ENCODE measurements at regions not wholly inside any gene's neighbourhood (a gene's known extent, or its start where the extent isn't known, plus 50 kb on each side); places are given as distances from the start of the nearest gene placed in this dataset.

- no peak for TF ChIP-seq CTCF (IDR thresholded peaks at IDR 0.05; ENCODE audit: low read depth, low read length)
- Histone ChIP-seq H3K36me3 (no peaks in the 10 kb centered on the region), H3K4me3 (ENCODE audit: low read depth, low read length) (no peak overlapping the region), H3K4me1 (no peaks in the 10 kb centered on the region), H3K9me3 (no peaks in the 10 kb centered on the region), H3K27me3 (no peaks in the 10 kb centered on the region)
- DNase-seq: no peak
Measured at GRCh38 chr10:4016214-4016740, 231.3 kb upstream of the KLF6 start.

DNA sequence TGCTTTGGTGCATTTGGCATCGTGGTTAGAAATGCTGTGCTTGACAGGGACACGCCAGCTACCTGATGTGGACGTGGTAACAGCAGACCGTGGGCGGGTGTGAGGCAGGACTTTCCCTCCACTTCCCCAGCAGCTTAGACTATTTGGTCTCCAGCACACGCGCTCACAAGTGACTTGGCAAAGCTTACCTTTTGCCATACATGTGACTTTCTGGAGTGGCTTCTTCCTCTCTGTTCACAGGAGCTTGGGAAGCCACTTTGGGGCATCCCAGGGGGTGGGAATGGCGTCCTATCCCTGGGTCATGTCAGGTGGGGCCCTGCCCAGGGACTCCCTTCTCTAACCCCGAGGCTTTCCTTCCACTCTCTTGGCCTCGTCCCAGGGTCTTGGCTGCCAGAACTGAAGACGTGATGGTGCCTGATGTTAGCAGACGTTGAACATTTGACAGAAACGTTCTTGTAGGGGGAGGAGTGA lies 228.7 kb upstream of the KLF6 start:
- DNase-seq: no peak
- Histone ChIP-seq H3K4me3 (ENCODE audit: low read depth, low read length) (no peak overlapping the region), H3K9me3 (no peaks in the 10 kb centered on the region), H3K4me1 (no peaks in the 10 kb centered on the region), H3K36me3 (no peaks in the 10 kb centered on the region), H3K27me3 (no peaks in the 10 kb centered on the region)
- no peak for TF ChIP-seq CTCF (IDR thresholded peaks at IDR 0.05; ENCODE audit: low read depth, low read length)

DNA sequence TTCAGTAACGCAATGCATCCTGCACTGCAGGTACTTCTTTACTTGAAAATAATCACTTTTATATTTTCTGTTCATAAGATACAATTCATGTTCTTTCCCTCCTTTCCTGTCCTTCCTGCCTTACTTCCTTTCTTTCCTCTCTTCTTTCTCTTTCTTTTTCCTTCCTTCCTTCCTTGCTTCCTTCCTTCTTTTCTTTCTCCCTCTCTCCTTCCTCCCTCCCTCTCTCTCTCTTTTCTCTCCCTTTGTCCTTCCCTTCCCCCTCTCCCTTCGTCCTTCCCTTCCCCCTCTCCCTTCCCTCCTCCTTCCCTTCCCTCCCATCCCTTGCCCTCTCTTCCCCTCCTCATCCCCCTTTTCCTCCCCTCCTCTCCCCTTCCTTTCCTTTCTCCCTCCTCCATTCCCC lies 227.8 kb upstream of the KLF6 start:
- Histone ChIP-seq H3K4me3 (ENCODE audit: low read depth, low read length) (no peak overlapping the region), H3K4me1 (no peaks in the 10 kb centered on the region), H3K9me3 (no peaks in the 10 kb centered on the region), H3K27me3 (no peaks in the 10 kb centered on the region), H3K36me3 (no peaks in the 10 kb centered on the region)
- DNase-seq: no peak
- no peak for TF ChIP-seq CTCF (IDR thresholded peaks at IDR 0.05; ENCODE audit: low read depth, low read length)

DNA sequence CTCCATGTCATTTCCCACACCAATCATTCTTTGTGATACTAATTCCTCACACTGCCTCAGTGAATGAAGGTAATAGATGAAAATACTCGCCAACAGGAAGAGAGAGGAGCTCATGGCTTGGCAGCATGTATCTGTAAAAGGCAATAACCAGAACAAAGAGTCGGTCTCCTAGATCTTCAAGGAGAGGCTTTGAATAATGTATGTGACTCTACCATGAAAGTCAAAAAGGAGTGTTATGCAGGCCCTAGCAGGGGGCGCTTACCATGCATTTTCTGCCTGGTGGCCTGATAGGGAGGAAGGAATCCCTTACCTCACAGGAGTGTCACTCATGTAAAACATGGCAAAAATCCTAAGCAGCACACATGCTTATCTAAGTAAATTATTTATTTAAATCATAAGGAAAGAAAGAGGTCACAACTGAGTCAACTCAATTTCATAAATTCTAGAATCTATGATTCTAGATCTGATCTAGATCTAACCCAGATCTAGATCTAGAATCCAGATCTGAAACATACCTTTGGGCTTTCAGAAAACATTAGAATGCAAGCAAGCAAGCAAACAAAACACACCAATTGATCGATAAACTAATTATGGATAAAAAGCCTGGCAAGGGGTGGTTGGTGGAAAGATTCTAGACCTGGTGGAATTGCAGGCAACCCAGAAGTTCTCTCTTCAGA lies 226.3 kb upstream of the KLF6 start:
- no peaks in the 10 kb centered on the region for H3K4me1 ChIP-seq
- TF ChIP-seq CTCF (IDR thresholded peaks at IDR 0.05; ENCODE audit: low read depth, low read length): no peak
- no peaks in the 10 kb centered on the region for H3K9me3 ChIP-seq
- no peak overlapping the region for H3K4me3 ChIP-seq (ENCODE audit: low read depth, low read length)
- H3K36me3 ChIP-seq: no peaks in the 10 kb centered on the region
- DNase-seq: no peak
- H3K27me3 ChIP-seq: no peaks in the 10 kb centered on the region

GRCh38 chr10:4008676-4009382 lies 223.8 kb upstream of the KLF6 start:
- no peaks in the 10 kb centered on the region for H3K9me3 ChIP-seq
- no peak for DNase-seq
- no peak overlapping the region for H3K4me3 ChIP-seq (ENCODE audit: low read depth, low read length)
- no peaks in the 10 kb centered on the region for H3K36me3 ChIP-seq
- no peaks in the 10 kb centered on the region for H3K4me1 ChIP-seq
- no peaks in the 10 kb centered on the region for H3K27me3 ChIP-seq
- no peak for TF ChIP-seq CTCF (IDR thresholded peaks at IDR 0.05; ENCODE audit: low read depth, low read length)

DNA sequence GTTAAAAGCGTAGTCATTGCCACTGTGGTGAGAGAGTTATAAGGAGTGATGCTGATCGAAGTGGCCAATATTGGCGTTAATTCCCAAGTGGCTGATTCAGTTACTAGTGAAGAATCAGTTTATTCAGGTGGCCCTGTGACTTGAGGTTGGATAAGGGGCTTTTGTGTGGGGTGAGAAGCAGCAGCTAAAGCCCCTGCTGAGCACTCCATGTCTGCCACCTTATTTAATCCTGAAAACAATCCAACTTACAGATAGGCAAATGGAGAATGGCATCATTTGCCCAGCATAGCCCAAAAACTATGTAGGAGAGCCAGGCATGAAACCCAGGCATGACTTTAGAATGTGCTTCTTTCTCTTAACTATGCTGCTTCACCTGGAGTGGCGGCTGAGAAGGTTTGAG lies 222.8 kb upstream of the KLF6 start:
- Histone ChIP-seq H3K4me1 (no peaks in the 10 kb centered on the region), H3K9me3 (no peaks in the 10 kb centered on the region)
- no peak for TF ChIP-seq CTCF (IDR thresholded peaks at IDR 0.05; ENCODE audit: low read depth, low read length)

More for the DNA sequence above, 222.8 kb upstream of the KLF6 start:
- Histone ChIP-seq H3K4me3 (ENCODE audit: low read depth, low read length) (no peak overlapping the region), H3K27me3 (no peaks in the 10 kb centered on the region), H3K36me3 (no peaks in the 10 kb centered on the region)
- DNase-seq: no peak
